GM21360 (cell line): ENCODE measurements at regions not wholly inside any gene's neighbourhood (a gene's known extent, or its start where the extent isn't known, plus 50 kb on each side); places are given as distances from the start of the nearest gene placed in this dataset.

Source experiments
- ATAC-seq: cut with Tn5 transposase; IDR thresholded peaks from one replicate; pipeline ENCODE4 v1.9.1; 2021; ENCODE audit warnings: mild to moderate bottlenecking, moderate library complexity; ENCODE audit not compliant: unreplicated experiment

- no peak for ATAC-seq
Observed at GRCh38 chr7:16065939-16066338, 355.4 kb downstream of the CRPPA start.

GRCh38 chr7:16063716-16064675, 357.3 kb downstream of the CRPPA start:
- ATAC-seq, result no peak

GRCh38 chr7:16063221-16063620, 358.1 kb downstream of the CRPPA start:
- ATAC-seq, result no peak

GRCh38 chr7:16062269-16062668, 359.1 kb downstream of the CRPPA start:
- ATAC-seq, result no peak

- no peak for ATAC-seq
Observed at GRCh38 chr7:16061630-16062029, 359.7 kb downstream of the CRPPA start.

GRCh38 chr7:16061011-16061410, 360.3 kb downstream of the CRPPA start:
- no peak for ATAC-seq

GRCh38 chr7:16060502-16060901, 360.8 kb downstream of the CRPPA start:
- no peak for ATAC-seq

GRCh38 chr7:16055263-16055976, 365.9 kb downstream of the CRPPA start:
- ATAC-seq, result peak; percentile 72

- no peak for ATAC-seq
Observed at GRCh38 chr7:16051561-16052255, 365.2 kb upstream of the MEOX2 start.

GRCh38 chr7:16046041-16046440, 359.6 kb upstream of the MEOX2 start:
- ATAC-seq, result no peak

GRCh38 chr7:16045296-16045695, 358.8 kb upstream of the MEOX2 start:
- no peak for ATAC-seq

GRCh38 chr7:16044645-16045044, 358.2 kb upstream of the MEOX2 start:
- no peak for ATAC-seq

- no peak for ATAC-seq
Observed at GRCh38 chr7:16040346-16040745, 353.9 kb upstream of the MEOX2 start.

- no peak for ATAC-seq
Observed at GRCh38 chr7:16038906-16039305, 352.4 kb upstream of the MEOX2 start.

- no peak for ATAC-seq
Observed at GRCh38 chr7:16035392-16035791, 348.9 kb upstream of the MEOX2 start.

- ATAC-seq, result no peak
Observed at GRCh38 chr7:16034866-16035265, 348.4 kb upstream of the MEOX2 start.

GRCh38 chr7:16034353-16034752, 347.9 kb upstream of the MEOX2 start:
- ATAC-seq, result no peak

- ATAC-seq, result no peak
Observed at GRCh38 chr7:16033233-16033632, 346.8 kb upstream of the MEOX2 start.

- no peak for ATAC-seq
Observed at GRCh38 chr7:16028636-16029035, 342.2 kb upstream of the MEOX2 start.

- ATAC-seq, result no peak
Observed at GRCh38 chr7:16028103-16028502, 341.6 kb upstream of the MEOX2 start.

- no peak for ATAC-seq
Observed at GRCh38 chr7:16027396-16027795, 340.9 kb upstream of the MEOX2 start.
